ENCODE measurements at regions not wholly inside any gene's neighbourhood (a gene's known extent, or its start where the extent isn't known, plus 50 kb on each side); places are given as distances from the start of the nearest gene placed in this dataset.

- TF ChIP-seq, protein P1, sequence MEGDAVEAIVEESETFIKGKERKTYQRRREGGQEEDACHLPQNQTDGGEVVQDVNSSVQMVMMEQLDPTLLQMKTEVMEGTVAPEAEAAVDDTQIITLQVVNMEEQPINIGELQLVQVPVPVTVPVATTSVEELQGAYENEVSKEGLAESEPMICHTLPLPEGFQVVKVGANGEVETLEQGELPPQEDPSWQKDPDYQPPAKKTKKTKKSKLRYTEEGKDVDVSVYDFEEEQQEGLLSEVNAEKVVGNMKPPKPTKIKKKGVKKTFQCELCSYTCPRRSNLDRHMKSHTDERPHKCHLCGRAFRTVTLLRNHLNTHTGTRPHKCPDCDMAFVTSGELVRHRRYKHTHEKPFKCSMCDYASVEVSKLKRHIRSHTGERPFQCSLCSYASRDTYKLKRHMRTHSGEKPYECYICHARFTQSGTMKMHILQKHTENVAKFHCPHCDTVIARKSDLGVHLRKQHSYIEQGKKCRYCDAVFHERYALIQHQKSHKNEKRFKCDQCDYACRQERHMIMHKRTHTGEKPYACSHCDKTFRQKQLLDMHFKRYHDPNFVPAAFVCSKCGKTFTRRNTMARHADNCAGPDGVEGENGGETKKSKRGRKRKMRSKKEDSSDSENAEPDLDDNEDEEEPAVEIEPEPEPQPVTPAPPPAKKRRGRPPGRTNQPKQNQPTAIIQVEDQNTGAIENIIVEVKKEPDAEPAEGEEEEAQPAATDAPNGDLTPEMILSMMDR (IDR thresholded peaks at IDR 0.05) = no peak
- TF ChIP-seq POLR2A (IDR thresholded peaks at IDR 0.05) = no peak
These were observed 229.7 kb downstream of the BUD13 start for GRCh38 chr11:116543099-116543498.
